ENCODE measurements at regions not wholly inside any gene's neighbourhood (a gene's known extent, or its start where the extent isn't known, plus 50 kb on each side); places are given as distances from the start of the nearest gene placed in this dataset.

DNA sequence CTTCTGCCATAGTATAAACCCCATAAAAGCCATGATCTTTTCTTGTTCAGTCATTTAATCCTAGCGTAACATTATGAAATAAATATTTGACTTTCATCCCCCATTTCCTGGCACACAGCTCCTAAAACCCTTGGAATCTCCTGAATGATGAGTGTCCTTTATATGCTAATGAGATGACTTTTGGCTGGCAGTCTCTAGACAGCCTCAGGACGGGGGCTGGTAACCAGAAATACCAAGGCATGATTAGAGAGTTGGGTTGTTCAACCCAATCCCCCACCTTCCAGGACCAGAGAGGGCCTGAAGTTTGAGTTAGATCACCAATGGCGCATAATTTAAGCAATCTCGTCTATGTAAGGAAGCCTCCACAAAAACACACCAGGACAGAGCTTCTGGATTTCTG lies 1246.1 kb upstream of the TENM4 start:
- Histone ChIP-seq H3K4me3 (ENCODE audit: low read depth, low read length) (no peak overlapping the region), H3K36me3 (ENCODE audit: control insufficient read depth, insufficient read depth, low read length) (no peaks in the 10 kb centered on the region), H3K27me3 (ENCODE audit: control insufficient read depth, insufficient read depth, low read length) (no peaks in the 10 kb centered on the region)
- DNase-seq (ENCODE audit: low read depth): no peak
- FAIRE-seq: peak; percentile 36
- TF ChIP-seq, protein P1, sequence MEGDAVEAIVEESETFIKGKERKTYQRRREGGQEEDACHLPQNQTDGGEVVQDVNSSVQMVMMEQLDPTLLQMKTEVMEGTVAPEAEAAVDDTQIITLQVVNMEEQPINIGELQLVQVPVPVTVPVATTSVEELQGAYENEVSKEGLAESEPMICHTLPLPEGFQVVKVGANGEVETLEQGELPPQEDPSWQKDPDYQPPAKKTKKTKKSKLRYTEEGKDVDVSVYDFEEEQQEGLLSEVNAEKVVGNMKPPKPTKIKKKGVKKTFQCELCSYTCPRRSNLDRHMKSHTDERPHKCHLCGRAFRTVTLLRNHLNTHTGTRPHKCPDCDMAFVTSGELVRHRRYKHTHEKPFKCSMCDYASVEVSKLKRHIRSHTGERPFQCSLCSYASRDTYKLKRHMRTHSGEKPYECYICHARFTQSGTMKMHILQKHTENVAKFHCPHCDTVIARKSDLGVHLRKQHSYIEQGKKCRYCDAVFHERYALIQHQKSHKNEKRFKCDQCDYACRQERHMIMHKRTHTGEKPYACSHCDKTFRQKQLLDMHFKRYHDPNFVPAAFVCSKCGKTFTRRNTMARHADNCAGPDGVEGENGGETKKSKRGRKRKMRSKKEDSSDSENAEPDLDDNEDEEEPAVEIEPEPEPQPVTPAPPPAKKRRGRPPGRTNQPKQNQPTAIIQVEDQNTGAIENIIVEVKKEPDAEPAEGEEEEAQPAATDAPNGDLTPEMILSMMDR (IDR thresholded peaks at IDR 0.05; ENCODE audit: insufficient read depth, low read length, severe bottlenecking): no peak

DNA sequence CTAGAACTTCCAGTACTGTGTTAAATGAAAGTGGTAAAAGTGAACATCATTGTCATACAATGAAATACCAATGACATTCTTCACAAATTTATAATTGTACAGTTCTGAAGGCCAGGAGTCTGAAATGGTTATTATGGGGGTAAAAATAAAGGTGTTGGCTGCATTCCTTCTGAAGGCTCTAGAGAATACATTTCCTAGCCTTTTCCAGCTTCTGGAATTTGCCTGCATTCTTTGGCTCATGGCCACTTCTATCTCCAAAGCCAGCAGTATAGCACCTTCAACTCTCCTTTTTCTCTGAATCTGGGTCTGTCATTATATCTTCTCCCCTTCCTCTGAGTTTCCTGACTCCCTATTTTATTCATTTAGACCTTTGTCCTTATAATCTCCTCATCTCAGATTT lies 1232.7 kb upstream of the TENM4 start:
- TF ChIP-seq, protein P1 (IDR thresholded peaks at IDR 0.05; ENCODE audit: insufficient read depth, low read length, severe bottlenecking): no peak
- DNase-seq (ENCODE audit: low read depth) (no peak), FAIRE-seq (no peak)
- no peaks in the 10 kb centered on the region for H3K36me3 ChIP-seq (ENCODE audit: control insufficient read depth, insufficient read depth, low read length)
- no peak overlapping the region for H3K4me3 ChIP-seq (ENCODE audit: low read depth, low read length)
- H3K27me3 ChIP-seq (ENCODE audit: control insufficient read depth, insufficient read depth, low read length): no peaks in the 10 kb centered on the region

DNA sequence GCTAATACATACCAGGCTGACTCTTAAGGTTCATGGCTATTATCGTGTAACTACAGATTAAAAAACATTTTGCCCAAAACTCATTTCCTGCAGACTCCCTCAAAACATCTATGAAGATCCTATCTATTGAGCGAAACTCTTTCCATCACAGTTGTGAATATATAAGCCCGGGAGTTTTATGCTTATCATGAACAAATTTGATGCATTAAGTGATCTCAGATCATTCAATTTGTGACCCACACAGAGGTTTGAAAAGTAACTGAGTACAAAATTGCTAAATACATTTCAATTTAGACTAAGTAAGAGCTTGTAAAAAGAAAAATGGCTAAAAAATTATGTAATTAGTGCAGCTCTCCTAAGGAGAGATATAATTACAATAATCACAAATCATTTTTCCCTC lies 1228.8 kb upstream of the TENM4 start:
- TF ChIP-seq, protein P1 (IDR thresholded peaks at IDR 0.05; ENCODE audit: insufficient read depth, low read length, severe bottlenecking): no peak
- no peak overlapping the region for H3K4me3 ChIP-seq (ENCODE audit: low read depth, low read length)
- no peak for FAIRE-seq

DNA sequence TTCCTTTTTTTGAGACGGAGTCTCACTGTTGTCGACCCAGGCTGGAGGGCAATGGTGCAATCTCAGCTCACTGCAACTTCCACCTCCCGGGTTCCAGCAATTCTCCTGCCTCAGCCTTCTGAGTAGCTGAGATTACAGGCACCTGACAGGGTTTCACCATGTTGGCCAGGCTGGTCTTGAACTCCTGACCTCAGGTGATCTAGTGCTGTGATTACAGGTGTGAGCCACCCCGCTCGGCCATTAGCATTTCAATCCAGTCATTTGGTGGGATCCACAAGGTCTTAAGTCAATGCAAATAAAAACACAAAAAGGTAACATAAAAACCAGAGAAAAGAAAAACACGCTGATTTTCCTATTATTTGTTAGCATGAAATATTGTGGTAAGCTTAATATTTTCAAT lies 1227.2 kb upstream of the TENM4 start:
- TF ChIP-seq, protein P1 (IDR thresholded peaks at IDR 0.05; ENCODE audit: insufficient read depth, low read length, severe bottlenecking): no peak
- Histone ChIP-seq H3K27me3 (ENCODE audit: control insufficient read depth, insufficient read depth, low read length) (no peaks in the 10 kb centered on the region), H3K36me3 (ENCODE audit: control insufficient read depth, insufficient read depth, low read length) (no peaks in the 10 kb centered on the region), H3K4me3 (ENCODE audit: low read depth, low read length) (no peak overlapping the region)
- DNase-seq (ENCODE audit: low read depth) (no peak), FAIRE-seq (no peak)

More for the DNA sequence above, 1228.8 kb upstream of the TENM4 start:
- Histone ChIP-seq H3K36me3 (ENCODE audit: control insufficient read depth, insufficient read depth, low read length) (no peaks in the 10 kb centered on the region), H3K27me3 (ENCODE audit: control insufficient read depth, insufficient read depth, low read length) (no peaks in the 10 kb centered on the region)
- no peak for DNase-seq (ENCODE audit: low read depth)

DNA sequence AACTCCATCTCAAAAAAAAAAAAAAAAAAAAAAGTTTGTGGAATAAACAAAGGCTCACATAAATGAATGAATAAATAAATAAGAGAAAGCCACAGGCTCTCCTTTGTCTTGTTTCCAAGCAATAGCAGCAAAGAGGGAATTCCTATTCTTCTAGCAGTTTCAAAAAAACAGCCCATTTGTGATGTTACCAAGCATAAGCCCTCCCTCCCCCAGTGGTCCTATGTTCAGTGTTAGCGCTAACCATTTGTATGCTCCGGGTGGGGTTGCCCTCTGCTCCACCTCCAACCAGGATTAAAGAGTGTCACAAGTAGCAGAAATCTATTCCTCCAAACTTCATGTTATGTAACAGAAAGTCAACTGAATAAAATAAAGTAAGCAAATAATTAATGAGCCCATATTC lies 1215.0 kb upstream of the TENM4 start:
- Histone ChIP-seq H3K36me3 (ENCODE audit: control insufficient read depth, insufficient read depth, low read length) (no peaks in the 10 kb centered on the region), H3K27me3 (ENCODE audit: control insufficient read depth, insufficient read depth, low read length) (no peaks in the 10 kb centered on the region), H3K4me3 (ENCODE audit: low read depth, low read length) (no peak overlapping the region)
- FAIRE-seq: no peak
- DNase-seq (ENCODE audit: low read depth): no peak
- TF ChIP-seq, protein P1 (IDR thresholded peaks at IDR 0.05; ENCODE audit: insufficient read depth, low read length, severe bottlenecking): no peak

DNA sequence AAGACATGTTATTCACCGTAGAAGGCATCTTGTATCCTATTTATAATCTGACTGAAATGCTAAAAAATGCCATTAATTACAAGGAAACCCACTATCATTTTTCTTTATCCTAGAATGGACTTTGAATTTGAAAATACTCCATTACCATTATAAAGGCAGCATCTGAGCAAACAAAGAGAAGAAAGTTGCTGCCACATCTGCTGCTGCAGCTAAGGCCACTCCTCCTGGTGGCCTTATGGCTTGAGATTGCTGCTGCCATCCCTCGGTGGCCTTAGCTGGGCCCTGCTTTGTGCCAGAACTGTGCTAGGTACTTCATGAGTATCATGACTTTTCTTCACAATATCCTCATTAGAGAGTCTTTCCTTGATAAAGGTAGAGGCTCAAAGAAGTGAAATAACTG lies 1210.1 kb upstream of the TENM4 start:
- Histone ChIP-seq H3K36me3 (ENCODE audit: control insufficient read depth, insufficient read depth, low read length) (no peaks in the 10 kb centered on the region), H3K27me3 (ENCODE audit: control insufficient read depth, insufficient read depth, low read length) (no peaks in the 10 kb centered on the region), H3K4me3 (ENCODE audit: low read depth, low read length) (no peak overlapping the region)
- DNase-seq (ENCODE audit: low read depth): no peak
- no peak for FAIRE-seq
- TF ChIP-seq, protein P1 (IDR thresholded peaks at IDR 0.05; ENCODE audit: insufficient read depth, low read length, severe bottlenecking): no peak
